GM21723 (cell line): ENCODE measurements at regions not wholly inside any gene's neighbourhood (a gene's known extent, or its start where the extent isn't known, plus 50 kb on each side); places are given as distances from the start of the nearest gene placed in this dataset.
"Not testable (repeated sequence)": the region's sequence is repeated elsewhere in the genome, so short reads cannot be mapped to it uniquely, and the experiment has no call there.

Experiments
- ATAC-seq: cut with Tn5 transposase; IDR thresholded peaks from one replicate; pipeline ENCODE4 v1.9.1; 2021; ENCODE audit warnings: mild to moderate bottlenecking, moderate library complexity; ENCODE audit not compliant: unreplicated experiment

- not testable (repeated sequence) for ATAC-seq
These were observed 59.5 kb upstream of the SERP2 start for GRCh38 chr13:44314160-44314559.

DNA sequence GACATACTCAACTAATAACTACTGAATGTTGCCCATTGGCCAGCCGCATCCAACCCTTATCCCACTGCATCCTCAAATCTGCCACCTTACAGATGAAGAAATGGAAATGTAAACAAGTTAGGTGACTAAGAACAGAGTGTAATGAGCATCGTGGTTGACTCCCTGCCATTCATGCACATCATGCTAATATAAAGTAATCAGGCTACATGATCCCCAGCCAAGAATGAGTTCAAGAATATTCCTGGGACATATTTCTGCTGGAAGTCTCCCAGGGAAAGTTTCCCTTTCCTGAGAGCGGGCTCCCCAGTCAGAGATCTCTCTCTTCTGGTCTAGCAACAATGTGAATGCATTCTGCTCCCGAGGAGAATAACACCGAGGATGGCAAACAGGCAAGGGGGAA lies 55.9 kb upstream of the SERP2 start:
- no peak for ATAC-seq

- ATAC-seq = no peak
These were observed 55.5 kb upstream of the SERP2 start for GRCh38 chr13:44318161-44318560.

DNA sequence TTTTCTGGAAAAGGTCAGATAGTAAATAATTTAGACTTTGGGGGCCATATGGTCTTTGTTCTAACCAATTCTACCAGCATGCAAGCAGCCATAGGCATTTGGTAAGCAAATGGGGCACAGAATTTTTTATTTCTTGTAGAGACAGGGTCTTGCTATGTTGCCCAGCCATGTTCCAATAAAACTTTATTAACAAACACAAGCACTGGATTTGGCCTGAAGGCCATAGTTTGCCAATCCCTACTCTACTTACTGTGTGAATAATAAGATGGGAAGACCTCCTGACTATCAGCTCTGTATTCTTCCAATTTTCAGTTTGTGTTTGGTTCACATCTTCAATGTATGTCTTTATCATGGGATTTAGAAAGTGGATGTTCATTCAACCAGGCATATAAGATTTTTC lies 53.0 kb upstream of the SERP2 start:
- no peak for ATAC-seq

DNA sequence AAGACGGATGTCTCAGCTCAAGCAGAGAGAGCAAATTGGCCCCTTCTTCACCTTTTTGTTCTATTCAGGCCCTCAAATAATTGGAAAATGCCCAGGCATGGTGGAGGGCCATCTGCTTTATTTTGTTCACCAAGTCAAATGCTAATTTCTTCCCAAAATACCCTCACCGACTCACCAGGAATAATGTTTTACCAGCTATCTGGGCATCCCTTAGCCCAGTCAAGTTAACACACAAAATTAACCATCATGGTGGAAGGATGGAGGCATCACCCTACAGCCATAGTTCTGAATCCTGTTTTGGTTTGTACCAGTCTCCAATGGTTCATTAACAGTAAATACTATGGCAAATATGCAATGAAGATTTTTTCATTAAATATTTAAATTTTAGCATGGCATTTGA lies 51.7 kb upstream of the SERP2 start:
- no peak for ATAC-seq

GRCh38 chr13:44322928-44323327 lies 50.7 kb upstream of the SERP2 start:
- no peak for ATAC-seq

GRCh38 chr13:44323754-44324153 lies 49.9 kb upstream of the SERP2 start:
- no peak for ATAC-seq
